IPS-11a (cell line): ENCODE measurements at regions not wholly inside any gene's neighbourhood (a gene's known extent, or its start where the extent isn't known, plus 50 kb on each side); places are given as distances from the start of the nearest gene placed in this dataset.

Source experiments
- H3K4me3 ChIP-seq: one replicate; pipeline ENCODE4 v1.5.1; 2013; ENCODE audit warnings: low read depth, low read length, control low read depth

- no peak overlapping the region for H3K4me3 ChIP-seq
Measured at GRCh38 chr15:47383102-47383501, 334.2 kb upstream of the SEMA6D start.

GRCh38 chr15:47383801-47384200 is 333.5 kb upstream of the SEMA6D start:
- H3K4me3 ChIP-seq: no peak overlapping the region

- no peak overlapping the region for H3K4me3 ChIP-seq
Measured at GRCh38 chr15:47384341-47384740, 333.0 kb upstream of the SEMA6D start.

- no peak overlapping the region for H3K4me3 ChIP-seq
Measured at GRCh38 chr15:47384776-47385175, 332.5 kb upstream of the SEMA6D start.

DNA sequence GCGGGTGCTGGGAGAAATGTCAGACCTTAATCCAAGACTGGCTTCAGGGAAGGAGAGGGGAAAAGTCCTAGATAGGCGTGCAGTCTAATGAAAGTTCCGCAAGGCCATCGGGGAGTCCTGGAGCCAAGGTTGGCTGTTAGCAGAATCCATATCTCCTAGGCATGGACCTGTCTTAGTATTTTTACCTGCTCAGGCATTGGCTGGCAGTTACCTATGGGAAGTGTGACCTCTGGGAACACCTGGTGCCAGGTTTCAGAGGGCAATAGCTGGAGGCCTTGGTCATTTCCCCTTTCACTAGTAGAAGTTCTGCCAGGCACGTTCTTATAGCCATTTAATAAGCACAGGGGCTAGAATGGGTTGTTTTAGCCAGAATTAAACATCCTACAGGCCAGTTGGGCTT is 330.8 kb upstream of the SEMA6D start:
- H3K4me3 ChIP-seq: no peak overlapping the region

DNA sequence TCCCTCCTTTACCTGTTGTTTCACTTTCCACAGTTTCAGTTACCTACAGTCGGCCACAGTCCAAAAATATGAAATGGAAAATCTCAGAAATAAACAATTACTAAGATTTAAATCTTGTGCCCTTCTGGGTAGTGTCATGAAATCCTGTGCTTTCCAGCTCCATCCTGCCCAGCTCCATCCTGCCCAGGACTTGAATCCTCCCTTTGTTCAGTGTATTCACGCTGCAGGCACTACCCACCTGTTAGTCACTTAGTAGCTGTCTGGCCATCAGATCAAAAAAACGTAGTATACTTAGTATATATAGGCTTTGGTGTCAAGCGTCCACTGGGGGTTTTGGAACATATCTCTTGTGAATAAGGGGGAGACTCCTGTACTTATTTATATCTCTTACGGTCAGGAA is 329.0 kb upstream of the SEMA6D start:
- H3K4me3 ChIP-seq: no peak overlapping the region

- no peak overlapping the region for H3K4me3 ChIP-seq
Measured at GRCh38 chr15:47390208-47390765, 327.0 kb upstream of the SEMA6D start.

DNA sequence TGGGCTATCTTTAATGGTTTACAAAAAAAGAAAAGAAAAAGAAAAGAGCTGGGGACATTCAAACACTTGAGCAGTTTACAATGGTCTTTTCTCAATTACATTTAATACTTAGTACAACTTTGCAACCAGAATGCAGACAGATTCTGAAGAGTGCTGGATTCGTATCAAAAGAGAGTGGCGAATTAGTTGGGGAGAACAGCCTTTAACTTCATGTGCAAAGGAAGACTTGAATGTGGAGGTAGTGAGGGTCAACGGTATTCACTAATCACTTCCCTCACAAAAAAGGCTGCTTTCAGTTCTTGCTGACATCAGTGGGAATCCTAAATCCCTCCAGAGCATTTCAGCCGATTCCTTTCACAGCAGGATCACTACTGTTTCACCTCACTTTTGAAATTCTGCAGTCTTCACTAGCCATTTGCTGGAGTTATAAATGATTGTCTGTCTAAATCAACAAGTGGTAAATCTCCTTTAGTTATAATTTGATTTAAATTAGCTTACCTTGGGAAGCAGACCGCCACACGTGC is 323.0 kb upstream of the SEMA6D start:
- H3K4me3 ChIP-seq: no peak overlapping the region

GRCh38 chr15:47395076-47395475 is 322.2 kb upstream of the SEMA6D start:
- H3K4me3 ChIP-seq: no peak overlapping the region

DNA sequence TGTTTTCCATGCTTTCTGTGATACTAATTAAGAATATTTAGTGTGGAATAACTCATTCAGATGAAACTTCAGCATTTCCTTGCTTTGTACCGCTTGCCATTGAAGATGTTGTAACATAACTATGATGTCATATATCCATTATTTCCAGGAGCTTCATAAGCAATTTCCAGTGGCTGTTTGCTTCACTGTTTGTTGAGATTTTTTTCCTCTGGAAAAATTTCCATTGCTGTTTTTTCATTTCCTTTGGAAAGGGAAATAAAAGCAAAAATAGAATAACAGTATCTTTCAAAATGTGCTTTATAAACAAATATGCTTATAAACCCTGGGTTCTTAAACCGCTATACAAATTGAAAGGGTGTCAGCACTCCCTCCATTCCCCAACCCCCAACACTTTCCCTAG is 319.6 kb upstream of the SEMA6D start:
- H3K4me3 ChIP-seq: no peak overlapping the region

GRCh38 chr15:47398132-47398531 is 319.2 kb upstream of the SEMA6D start:
- no peak overlapping the region for H3K4me3 ChIP-seq

- no peak overlapping the region for H3K4me3 ChIP-seq
Measured at GRCh38 chr15:47398594-47398993, 318.7 kb upstream of the SEMA6D start.

GRCh38 chr15:47399100-47399499 is 318.2 kb upstream of the SEMA6D start:
- H3K4me3 ChIP-seq: no peak overlapping the region

GRCh38 chr15:47400603-47401002 is 316.7 kb upstream of the SEMA6D start:
- no peak overlapping the region for H3K4me3 ChIP-seq

DNA sequence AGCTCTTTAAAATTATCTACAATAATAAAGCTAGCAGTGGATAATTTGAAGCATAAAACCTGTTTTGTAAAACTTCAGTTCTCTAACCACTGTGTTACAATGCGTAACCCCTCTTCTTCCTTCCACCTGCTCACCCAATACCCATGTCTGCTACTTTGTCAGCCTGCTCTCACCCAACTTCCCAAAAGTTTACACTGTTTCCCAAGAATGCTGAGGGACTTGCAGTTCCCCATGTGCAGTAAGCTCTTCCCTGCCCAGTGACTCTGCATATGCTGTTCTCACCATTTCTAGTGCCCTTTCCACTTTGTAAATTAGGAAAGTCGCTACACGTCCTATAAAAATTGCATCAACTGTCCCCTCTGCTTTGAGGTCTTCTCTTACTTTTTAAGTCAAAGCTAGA is 315.9 kb upstream of the SEMA6D start:
- no peak overlapping the region for H3K4me3 ChIP-seq

- H3K4me3 ChIP-seq: no peak overlapping the region
Measured at GRCh38 chr15:47402829-47403228, 314.5 kb upstream of the SEMA6D start.

GRCh38 chr15:47404877-47405276 is 312.4 kb upstream of the SEMA6D start:
- no peak overlapping the region for H3K4me3 ChIP-seq

- no peak overlapping the region for H3K4me3 ChIP-seq
Measured at GRCh38 chr15:47405365-47406162, 311.7 kb upstream of the SEMA6D start.

- no peak overlapping the region for H3K4me3 ChIP-seq
Measured at GRCh38 chr15:47407692-47408091, 309.6 kb upstream of the SEMA6D start.

GRCh38 chr15:47409038-47409437 is 308.3 kb upstream of the SEMA6D start:
- no peak overlapping the region for H3K4me3 ChIP-seq

GRCh38 chr15:47409600-47409999 is 307.7 kb upstream of the SEMA6D start:
- no peak overlapping the region for H3K4me3 ChIP-seq

DNA sequence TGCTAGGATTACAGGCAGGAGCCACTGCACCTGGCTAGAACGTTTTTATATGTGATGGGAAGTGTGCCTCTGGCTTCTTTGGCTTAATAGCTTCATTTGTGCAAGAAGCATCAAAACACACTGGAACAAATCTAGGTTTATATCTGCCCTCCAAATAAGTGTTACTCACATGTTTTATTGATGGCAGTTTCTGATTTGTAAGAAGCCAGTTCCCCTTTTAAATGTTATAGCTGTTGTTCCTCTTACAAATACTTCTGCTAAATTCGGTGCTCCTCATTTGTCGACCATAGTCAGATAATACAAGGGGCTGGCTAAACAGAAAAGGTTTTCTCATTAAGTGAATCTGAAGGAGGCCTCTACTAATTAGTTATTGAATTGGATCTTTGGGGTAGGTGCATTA is 307.1 kb upstream of the SEMA6D start:
- H3K4me3 ChIP-seq: no peak overlapping the region

GRCh38 chr15:47411733-47412132 is 305.6 kb upstream of the SEMA6D start:
- H3K4me3 ChIP-seq: no peak overlapping the region
